ENCODE measurements at regions not wholly inside any gene's neighbourhood (a gene's known extent, or its start where the extent isn't known, plus 50 kb on each side); places are given as distances from the start of the nearest gene placed in this dataset.
"Not testable (repeated sequence)": the region's sequence is repeated elsewhere in the genome, so short reads cannot be mapped to it uniquely, and the experiment has no call there.

GRCh38 chr4:100023800-100024199, 73.7 kb upstream of the H2AZ1 start:
- peaks cover 10% of the 10 kb centered on the region for H3K27me3 Mint-ChIP-seq
- H3K4me3 Mint-ChIP-seq = no peak overlapping the region
- H3K36me3 Mint-ChIP-seq = no peaks in the 10 kb centered on the region
- no peaks in the 10 kb centered on the region for H3K4me1 Mint-ChIP-seq
- no peak for DNase-seq
- H3K27ac Mint-ChIP-seq = no peak overlapping the region
- H3K9me3 Mint-ChIP-seq = peaks cover 2% of the 10 kb centered on the region

- H3K9me3 Mint-ChIP-seq = peaks cover 2% of the 10 kb centered on the region
- no peaks in the 10 kb centered on the region for H3K36me3 Mint-ChIP-seq
- DNase-seq = no peak
- no peak overlapping the region for H3K27ac Mint-ChIP-seq
- peaks cover 10% of the 10 kb centered on the region for H3K27me3 Mint-ChIP-seq
- peaks cover 7% of the 10 kb centered on the region for H3K4me1 Mint-ChIP-seq
- H3K4me3 Mint-ChIP-seq = no peak overlapping the region
Observed at GRCh38 chr4:100022792-100023222, 72.7 kb upstream of the H2AZ1 start.

DNA sequence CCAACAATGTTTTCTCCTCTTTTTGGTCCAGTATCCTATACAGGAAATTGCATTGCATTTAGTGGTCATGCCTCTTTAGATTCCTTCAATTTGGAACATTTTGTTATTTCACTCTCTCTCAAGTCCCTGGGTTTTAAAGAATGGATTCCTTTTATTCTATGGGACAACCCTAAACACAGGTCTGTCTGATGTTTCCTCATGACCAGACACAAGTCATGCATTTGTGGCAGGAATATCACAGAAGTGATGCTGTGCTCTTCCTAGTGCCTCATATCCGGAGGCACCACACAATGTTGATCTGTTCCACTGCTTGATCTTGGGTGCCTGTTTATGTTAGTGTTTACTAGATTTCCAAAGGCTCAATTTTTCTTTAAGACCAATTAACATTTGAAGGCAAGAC, 69.7 kb upstream of the H2AZ1 start:
- Mint-ChIP-seq H3K4me3 (no peak overlapping the region), H3K27ac (no peak overlapping the region), H3K9me3 (peaks cover 2% of the 10 kb centered on the region), H3K36me3 (no peaks in the 10 kb centered on the region), H3K27me3 (peaks cover 10% of the 10 kb centered on the region), H3K4me1 (peaks cover 10% of the 10 kb centered on the region)
- no peak for DNase-seq

- no peak for DNase-seq
- H3K27me3 Mint-ChIP-seq = peaks cover 7% of the 10 kb centered on the region
- peaks cover 2% of the 10 kb centered on the region for H3K9me3 Mint-ChIP-seq
- H3K36me3 Mint-ChIP-seq = no peaks in the 10 kb centered on the region
- no peak overlapping the region for H3K27ac Mint-ChIP-seq
- H3K4me3 Mint-ChIP-seq = no peak overlapping the region
- H3K4me1 Mint-ChIP-seq = peaks cover 10% of the 10 kb centered on the region
Observed at GRCh38 chr4:100017637-100018310, 67.7 kb upstream of the H2AZ1 start.

GRCh38 chr4:100016191-100016590, 66.1 kb upstream of the H2AZ1 start:
- Mint-ChIP-seq H3K4me3 (no peak overlapping the region), H3K27me3 (no peaks in the 10 kb centered on the region), H3K9me3 (peaks cover 2% of the 10 kb centered on the region), H3K36me3 (no peaks in the 10 kb centered on the region), H3K4me1 (peaks cover 10% of the 10 kb centered on the region), H3K27ac (no peak overlapping the region)
- no peak for DNase-seq

DNA sequence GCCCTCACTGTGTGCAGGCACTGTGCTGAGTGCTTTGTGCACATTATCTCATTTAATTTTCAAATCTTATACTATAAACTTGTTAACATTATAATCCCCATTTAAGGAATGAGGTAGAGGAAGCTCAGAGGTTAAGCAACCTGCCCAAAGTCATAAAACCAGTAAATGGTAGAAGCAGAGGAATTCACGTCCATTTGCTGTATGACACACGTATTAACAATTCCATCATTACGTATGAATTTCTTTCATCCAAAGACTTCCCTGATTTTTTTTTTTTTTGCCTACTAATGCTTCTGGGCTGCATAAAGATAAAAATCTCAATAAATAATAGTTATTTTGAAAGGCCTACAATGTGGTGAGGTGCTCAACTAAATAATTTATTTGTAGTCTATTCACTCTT, 64.5 kb upstream of the H2AZ1 start:
- Mint-ChIP-seq H3K27me3 (no peaks in the 10 kb centered on the region), H3K27ac (no peak overlapping the region), H3K9me3 (no peaks in the 10 kb centered on the region), H3K4me3 (no peak overlapping the region), H3K4me1 (peaks cover 10% of the 10 kb centered on the region), H3K36me3 (no peaks in the 10 kb centered on the region)
- no peak for DNase-seq

DNA sequence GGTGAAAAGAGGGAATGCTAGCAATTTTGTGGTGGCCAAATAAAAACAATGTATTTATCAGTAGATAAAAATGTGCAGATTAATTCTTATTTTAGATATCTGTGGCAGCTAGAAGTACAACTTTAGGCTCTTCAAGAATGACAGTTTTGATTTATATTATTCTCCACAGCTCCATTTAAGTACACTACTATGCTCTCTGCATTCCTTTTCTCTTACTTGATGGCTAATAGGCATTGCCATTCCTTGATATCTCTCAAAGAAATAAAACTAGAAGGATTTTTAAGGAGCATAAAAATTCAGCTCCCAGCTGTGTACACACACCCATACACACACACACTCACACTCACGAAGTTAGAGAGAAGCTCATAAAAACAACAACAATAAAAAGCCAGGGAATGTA, 59.4 kb upstream of the H2AZ1 start:
- no peak for DNase-seq
- Mint-ChIP-seq H3K9me3 (no peaks in the 10 kb centered on the region), H3K4me1 (no peaks in the 10 kb centered on the region), H3K27me3 (no peaks in the 10 kb centered on the region), H3K27ac (no peak overlapping the region), H3K4me3 (no peak overlapping the region), H3K36me3 (no peaks in the 10 kb centered on the region)

DNA sequence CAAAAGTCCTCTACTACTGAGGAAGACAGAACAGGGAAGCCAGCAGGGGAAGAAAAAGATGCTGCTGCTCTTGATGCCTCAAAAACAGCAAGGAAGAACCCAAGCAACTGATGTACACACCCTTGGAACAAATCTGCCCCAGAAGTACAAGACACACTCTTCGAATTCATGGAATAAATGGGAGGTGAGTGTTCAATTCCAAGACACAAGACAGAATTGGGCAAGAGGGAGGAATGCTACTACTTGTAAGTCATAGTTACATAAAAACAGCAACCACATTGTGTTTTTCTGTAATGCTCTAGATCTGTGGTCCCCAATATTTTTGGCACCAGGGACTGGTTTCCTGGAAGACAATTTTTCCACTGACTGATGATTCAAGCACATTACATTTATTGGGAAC, 58.0 kb upstream of the H2AZ1 start:
- DNase-seq = no peak
- Mint-ChIP-seq H3K27ac (no peak overlapping the region), H3K36me3 (no peaks in the 10 kb centered on the region), H3K9me3 (no peaks in the 10 kb centered on the region), H3K4me3 (no peak overlapping the region), H3K4me1 (no peaks in the 10 kb centered on the region), H3K27me3 (no peaks in the 10 kb centered on the region)

- not testable (repeated sequence) for H3K4me1 Mint-ChIP-seq, H3K27ac Mint-ChIP-seq, H3K36me3 Mint-ChIP-seq, H3K9me3 Mint-ChIP-seq, H3K27me3 Mint-ChIP-seq, DNase-seq, H3K4me3 Mint-ChIP-seq
Observed at GRCh38 chr4:100006161-100006560, 56.1 kb upstream of the H2AZ1 start.
